HG03108 (cell line): ENCODE measurements at regions not wholly inside any gene's neighbourhood (a gene's known extent, or its start where the extent isn't known, plus 50 kb on each side); places are given as distances from the start of the nearest gene placed in this dataset.

Experiments
- ATAC-seq: cut with Tn5 transposase; IDR thresholded peaks from one replicate; pipeline ENCODE4 v1.9.1; 2021; ENCODE audit warnings: moderate library complexity; ENCODE audit not compliant: unreplicated experiment

DNA sequence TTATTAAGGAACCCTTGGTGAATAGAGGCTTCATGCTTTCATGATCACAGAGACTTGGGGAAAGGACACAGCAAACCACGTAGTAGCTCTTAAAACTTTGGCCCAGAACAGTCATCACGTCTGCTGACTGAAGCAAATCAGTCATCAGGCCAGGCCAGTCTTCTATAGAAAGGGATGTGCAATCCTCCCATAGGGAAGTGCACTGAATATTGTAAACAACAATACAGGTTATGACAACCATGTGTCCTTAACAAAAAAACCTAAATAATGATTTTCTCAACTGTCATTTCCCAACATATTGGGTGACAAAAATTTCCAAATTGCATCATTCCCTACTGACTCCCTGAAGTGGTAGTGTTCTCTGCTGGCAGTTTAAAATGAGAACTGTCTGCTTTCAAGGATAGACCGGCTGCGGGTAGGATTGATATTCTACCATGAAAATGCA is 388.2 kb upstream of the CITED2 start:
- no peak for ATAC-seq

DNA sequence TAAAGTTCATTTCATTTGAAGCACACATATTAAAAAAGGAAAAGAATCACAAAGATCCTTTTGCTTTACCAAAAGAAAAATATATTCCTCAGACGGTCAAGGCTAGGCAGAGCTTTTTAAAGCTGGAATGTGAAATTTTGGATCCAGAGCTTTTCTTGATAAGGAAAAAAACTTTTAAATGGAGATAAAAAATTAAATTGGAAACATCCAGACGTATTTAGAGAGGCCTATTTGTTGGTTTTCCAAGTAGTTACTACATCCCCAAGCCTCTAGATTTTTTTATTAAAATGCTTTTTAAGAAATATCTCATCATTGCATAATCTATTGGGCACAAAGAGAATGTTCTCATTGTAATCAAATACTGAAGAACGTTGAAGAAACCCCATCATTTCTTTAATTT is 385.7 kb upstream of the CITED2 start:
- no peak for ATAC-seq

DNA sequence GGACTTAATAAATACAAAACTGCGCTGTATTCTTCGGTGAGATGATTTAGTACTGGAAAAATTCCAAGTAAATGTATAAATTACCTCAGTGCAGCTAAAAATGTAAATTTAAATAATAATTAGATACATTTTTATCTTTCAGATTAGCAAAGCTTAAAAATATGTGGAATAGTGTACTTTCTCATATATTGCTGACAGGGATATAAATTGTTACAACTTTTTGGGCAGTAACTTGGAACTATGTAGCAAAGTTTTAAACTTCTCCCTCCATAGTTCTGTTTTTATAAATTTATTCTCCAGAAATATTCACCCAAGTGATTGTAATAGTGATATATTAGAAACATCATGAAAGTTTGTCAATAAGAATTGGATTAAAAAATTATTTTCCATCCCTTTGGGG is 384.6 kb upstream of the CITED2 start:
- no peak for ATAC-seq

DNA sequence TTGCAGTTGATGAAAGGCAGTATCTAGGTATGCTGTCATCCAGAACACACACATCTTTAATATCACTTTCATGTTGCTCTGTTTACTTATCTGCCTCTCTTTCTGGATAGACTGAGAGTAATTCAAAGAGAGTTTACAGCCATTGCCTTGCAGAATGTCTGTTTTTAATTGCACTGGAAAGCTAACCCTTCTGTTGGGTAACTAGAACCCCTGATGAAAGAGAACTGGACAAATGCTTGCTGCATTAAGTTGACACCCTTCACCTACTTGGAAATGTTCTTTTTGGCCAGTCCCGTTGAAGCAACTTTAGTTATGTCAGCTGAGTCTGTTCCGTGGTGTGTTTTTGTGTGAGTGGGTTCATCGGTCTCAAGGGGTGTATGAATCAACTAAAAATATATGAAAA is 383.8 kb upstream of the CITED2 start:
- ATAC-seq: no peak

DNA sequence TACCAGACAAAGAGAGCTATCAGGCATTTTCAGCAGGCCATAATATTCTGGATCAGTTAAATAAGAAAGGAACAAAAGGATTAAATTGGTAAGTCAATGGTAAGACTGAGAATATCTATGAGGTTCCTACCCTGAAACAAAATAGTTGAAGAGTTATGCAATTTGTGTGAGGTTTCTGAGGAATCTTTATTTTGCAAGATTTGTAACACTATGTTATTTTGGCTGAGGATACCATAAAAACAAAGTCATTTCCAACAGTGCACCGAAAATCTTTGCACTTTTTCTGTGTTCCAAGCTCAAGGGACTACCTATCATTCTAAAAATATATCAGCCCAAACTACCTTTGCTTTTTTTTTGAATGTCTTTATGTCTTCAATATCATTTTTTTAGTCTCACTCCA is 383.3 kb upstream of the CITED2 start:
- ATAC-seq: no peak

DNA sequence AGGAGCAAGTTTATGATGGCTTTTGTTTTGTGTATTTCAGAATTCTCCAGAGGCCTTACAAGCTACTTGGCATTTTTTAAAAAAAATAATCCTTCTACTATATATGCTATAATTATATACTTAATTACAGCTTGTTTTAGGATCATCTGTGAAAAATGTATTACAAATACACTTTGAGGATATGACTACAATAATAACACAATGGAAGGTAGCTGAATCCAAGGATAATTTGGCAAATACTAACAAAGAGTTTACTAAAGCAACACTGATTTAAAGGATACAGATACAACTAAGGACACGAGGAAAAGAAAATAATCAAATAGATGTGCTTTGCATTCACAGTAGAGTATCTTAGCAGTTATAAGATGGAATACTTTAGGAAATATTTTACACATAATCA is 381.9 kb upstream of the CITED2 start:
- no peak for ATAC-seq

DNA sequence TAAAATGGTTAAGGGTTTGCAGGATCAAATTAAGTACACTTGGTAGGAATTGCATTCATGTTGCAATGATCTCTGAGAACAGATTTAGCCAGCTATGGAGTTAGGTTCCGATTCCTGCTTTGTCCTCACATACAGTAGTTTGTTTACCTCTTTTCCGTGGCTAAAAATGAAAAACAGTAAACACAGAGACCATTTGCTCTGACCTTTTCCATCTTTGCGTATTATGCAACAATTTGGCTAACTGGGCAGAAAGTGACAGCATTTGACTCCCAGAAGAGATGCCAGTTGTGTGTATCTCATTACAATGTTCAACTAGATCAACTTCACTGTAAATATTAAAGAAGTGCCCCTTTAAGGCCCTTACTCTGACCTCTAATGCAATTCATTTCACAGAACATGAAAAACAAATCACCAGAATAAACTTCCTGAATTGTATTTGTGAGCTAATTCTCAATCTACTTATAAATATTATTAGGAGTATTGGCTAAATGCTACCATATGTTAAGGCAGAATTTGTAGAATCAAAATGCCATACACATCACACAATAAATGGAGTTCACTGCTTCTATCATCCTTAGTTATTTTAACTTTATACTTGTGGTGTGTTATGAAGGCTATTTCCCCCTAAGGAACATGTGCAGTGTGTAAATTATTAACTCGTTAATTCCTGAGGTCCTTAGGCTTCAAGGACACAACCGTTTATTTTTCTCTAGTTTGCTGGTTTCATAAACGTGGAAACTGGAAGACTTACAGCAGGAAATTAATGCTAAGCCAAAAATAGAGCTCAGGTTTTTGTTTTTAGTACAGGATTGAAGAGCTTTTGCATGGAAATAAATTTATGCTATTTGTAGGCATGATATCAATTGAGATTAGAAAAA is 380.7 kb upstream of the CITED2 start:
- no peak for ATAC-seq

DNA sequence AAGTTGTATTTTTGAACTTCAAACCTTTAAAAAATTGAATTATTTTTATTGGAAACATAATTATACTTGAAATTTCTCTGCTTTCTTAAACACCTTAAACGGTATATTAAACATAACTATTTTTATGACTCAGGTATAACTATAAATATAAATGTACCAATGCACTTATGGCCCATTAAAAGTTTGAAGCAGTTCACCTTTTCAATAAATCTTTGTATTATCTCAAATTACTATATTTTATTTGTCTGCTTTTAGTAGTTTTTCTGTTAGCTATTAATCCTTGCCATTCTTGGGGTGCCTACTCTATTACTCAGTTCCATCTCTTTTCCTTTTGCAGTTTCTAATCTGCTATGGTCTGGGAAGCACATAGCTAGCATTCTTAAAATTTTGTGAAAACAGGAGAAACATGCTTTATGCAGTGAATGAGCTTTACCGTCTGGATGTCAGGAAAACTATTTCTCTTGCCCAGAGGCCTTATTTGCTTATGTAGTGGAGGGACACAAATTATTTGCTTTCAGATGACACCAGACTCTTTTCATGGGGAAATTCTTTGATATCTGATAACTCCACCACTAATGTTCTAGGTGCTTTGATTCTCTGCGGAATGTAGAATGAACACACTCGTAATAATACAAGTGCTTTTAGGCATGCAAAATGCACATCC is 378.9 kb upstream of the CITED2 start:
- ATAC-seq: no peak

DNA sequence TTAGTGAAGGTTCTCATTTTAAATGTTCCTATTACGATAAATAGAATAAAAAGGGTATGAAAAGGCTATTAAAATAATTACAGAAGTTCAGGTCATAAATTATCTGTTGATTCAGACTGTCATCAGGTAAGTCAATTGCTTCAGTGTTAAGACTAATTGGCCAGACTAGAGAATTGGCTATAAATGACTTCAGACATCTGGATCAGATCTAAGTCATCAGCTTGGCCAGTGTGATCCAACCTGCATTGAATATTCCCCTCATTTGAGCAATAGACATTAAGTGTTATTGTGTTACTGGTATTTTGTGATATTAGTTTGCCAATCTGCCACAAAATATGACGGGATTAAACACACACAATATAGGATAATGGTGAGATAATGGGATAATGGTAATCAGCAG is 377.6 kb upstream of the CITED2 start:
- no peak for ATAC-seq

DNA sequence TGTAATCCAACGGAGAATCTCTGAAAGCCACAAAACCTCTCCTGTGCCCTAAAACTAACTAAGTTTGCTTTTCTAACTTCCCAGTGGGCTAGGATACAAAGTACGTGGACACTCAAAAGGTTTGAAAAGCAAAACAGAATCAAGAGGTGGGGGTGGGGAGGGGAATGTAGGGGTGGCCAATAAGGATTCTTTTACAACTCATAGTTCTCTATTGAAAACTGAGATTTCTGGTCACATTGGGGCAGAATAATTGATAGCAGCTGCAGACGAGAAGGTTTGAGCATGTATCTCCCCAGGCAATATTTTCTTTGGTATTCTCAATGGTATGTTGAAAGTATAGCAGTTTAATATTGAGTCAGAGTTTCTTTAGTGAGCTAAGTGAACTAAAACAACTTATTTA is 376.7 kb upstream of the CITED2 start:
- no peak for ATAC-seq

DNA sequence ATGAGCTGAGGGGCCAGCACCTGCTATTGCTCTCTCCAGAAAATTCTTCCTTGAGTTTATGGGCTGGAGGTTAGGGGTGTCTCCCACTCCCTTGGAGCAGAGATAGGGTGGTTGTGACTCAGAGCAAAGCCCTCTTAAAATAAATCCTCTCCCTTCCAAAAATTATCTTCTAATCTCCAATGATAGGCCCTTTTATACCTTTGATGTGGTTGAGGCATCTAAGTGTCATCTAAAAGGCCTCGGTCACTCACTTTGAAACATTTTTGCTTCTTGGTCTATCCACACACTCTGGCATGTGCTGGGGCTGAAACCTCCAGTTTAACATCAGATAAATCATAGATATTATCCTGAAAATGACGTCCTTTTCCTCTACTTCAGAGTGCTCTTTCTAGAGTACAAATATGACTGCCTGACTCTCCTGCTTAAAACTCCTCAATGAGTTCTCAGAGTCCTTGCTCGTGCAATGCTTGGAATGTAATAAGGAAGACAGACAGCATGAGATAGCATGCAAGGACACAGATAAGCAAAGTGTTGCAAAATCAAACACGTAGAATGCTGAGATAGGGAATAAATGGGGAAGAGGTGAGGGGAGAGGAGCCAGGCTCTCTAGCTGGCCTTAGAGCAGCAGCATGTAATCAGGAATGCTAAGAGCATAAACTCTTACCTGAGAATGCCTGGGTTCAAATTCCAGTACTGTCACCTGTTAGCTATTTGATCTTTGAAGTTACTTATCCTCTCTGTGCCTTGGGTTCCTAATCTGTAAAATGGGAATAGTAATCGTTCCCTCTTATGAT is 374.1 kb upstream of the CITED2 start:
- no peak for ATAC-seq

DNA sequence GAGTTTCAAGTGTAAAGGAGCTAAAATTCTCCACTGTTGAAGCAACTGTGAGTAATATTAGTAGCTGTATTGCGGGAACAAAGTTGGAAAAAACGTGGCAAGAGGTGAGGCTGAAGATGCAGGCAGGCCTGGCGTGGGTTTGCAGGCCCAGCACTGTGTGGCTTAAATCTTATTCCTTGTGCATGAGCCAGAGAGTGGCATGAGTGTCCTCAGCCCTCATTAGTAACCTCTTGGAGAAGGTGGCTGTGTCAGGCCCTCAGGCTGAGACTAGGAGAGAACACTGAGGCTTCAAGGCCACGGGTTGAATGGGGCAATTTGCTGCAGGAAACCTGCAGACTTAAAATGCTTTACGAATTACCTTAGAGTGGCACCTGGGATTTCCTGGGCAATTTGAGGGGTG is 372.7 kb upstream of the CITED2 start:
- no peak for ATAC-seq

DNA sequence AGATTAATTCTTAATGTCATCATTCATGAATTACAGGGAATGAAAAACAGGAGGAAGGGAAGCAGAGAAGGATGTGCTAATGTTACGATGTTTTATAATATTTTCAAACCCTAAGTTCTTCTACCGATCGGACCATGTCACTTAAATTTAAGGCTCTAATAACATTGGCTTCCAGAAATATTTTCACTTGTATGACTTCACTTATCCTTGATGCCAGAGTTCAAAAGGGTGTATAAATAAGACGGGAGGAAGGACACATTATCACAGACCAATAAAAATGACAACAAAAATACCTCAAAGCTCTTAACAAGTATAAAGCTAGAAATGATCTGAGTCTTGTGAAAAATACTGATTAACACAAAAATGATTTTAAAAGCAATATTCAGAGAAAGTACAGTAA is 370.4 kb upstream of the CITED2 start:
- no peak for ATAC-seq

DNA sequence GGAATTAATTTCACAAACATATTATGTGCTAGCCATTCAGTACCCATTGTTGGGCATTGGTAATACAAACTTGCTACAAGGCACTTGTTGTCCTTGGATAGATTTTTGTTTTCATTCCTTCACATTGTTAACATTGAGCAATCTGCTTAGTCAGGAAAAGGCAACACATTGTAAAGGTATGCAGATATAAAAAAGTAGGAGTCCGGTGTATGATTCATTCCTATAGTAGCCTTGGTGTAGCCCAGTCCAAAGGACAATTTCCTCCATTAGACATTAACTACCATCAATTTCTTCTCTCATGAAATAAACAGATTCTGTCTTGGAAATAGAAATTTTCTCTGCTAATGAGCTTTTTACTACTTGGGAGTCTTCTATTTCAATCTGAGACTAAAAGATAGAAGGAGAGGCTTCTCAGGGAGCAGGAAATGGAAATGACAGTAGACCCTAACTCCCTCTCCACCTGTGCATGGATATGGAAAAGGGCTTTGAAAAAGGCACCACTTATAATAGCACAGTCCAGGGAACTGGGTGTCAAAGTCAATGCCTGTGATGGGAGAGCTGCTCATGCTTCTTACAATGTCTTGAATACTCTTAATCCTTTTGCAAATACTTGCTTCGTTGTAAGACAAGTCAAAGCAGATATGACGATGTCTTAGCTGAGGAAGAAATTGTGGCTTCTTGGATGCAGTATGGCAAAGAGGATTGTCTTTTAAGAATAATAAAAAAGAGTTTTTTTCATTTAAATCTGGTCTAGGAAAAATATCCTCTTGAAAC is 369.4 kb upstream of the CITED2 start:
- no peak for ATAC-seq

DNA sequence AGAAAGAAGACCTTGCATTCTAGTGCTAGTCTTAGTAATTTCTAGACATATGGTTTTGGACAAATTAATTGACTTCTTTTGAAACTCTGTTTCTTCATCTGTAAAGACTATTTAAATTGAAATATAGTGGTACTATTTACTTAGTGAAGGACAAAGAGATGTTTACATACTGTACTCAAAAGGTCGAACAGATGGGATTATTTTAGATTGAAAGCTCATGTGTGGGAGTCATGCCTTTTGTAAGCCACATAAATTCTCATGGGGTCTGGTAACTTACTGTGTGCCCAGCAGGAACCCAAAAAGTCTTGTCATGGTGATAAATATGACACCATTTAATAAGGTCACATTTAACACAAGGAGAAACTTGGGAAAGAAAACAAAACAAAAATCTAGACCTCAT is 368.2 kb upstream of the CITED2 start:
- no peak for ATAC-seq

DNA sequence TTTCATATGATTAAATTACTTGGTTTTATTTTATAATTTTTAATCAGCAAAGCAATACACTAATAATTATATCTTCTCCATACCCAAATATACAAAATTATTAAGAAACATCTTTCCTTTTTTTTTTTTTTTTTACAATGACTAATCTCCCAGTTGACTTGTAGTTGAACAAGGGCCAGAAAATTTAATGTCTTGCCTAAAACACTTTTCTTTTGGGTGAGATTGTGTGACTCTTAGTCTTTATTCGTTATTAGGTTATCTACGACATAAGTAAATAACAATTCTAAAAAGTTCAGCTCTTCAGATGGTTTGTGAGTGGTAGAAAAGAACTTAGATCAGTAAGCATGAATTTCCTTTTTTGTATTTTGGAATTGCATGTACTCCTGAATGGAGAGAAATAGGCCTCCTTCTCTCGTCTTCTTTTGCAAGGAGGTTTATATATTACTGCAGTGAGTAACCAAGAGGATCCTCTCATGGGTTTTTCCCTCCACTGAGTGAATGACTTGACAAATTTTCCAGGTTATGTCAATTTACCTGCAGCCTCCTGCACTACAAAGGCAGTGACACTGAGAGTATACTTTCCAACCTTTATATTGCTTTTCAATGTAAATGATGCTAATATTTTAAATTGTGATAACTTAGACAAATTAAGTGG is 364.5 kb upstream of the CITED2 start:
- ATAC-seq: no peak

DNA sequence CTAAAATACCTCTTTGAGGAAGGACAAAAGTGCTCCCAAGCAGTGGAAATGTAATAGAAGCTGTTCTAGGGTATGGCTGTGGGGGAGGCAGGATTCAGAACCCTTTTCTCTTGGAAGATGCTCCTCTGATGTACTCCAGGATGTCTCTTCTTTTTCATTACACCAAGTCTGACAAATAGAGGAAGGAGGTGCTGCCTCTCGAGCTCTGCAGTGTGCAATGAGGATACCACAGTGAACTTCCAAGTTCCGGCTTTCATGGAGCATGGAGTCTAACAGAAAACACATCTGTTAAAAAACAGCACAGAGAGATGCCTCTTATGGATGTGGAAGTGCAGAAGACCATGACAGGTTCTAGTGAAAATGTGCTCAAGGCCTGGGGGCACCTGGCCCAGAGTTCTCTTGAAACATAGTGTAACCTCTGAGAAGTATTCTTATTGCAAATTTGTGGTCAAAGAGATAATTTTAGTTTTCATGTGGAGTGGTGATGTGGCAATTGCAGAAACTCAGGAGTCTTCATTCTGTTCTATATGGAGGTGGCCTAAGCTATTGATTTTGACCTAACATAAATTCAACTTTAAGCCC is 362.0 kb upstream of the CITED2 start:
- peak; percentile 55 for ATAC-seq

DNA sequence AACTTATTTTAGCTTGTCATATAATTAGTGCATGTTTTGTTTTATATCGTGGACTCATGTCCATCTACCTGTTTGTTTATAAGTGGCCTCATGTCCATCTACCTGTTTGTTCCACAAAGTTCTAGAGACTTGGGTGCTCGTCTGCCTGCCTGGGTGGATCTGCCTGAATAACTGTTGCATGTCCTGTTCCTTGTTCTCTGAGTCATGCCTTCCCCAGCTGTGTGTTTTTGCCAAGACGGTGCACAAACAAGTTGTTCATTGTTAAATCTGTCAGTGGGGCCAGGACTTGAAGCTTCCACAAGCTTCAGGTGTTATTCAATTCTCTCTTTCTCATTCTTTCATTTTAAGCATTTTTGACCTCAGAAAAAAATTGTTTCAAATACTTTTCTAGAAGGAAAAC is 358.0 kb upstream of the CITED2 start:
- no peak for ATAC-seq

DNA sequence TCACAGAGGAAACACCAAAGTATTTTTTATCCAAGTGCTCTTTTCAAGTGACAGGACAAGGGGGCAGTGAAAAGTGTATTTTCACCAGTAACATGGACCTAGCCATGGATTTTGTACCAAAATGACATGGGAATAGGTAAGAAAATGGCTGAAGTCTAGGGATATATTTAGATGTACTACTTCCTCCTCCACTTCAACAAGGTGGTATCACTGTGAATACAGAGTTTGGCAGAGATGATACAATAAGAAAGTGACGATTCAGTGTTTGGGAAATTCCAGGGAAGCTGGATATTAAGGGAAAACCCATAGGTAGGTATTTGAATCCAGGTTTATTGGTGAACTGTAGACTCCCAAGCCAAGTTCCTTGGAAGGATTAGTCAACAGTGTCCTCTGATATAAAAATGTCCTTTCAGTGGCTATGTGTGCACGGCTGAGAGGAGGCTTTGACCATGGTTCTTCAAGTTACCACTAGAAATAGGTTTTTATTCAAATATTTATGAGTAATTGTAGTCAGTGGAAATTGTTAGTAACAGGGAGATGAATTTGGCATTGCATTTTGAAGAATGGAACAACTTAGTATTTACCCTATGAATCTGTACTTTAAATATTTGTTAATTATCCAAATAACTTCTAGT is 356.0 kb upstream of the CITED2 start:
- ATAC-seq: no peak
